ENCODE measurements at regions not wholly inside any gene's neighbourhood (a gene's known extent, or its start where the extent isn't known, plus 50 kb on each side); places are given as distances from the start of the nearest gene placed in this dataset.

GRCh38 chr5:89120719-89121118, 237.7 kb upstream of the MEF2C start:
- TF ChIP-seq CTCF (conservative IDR thresholded peaks at IDR 0.05; ENCODE audit: low read length) (no peak), EZH2phosphoT487 (IDR thresholded peaks at IDR 0.05; ENCODE audit: borderline replicate concordance, low read depth, low read length) (no peak)

Data from OCI-LY7 (cell line).